Neural cell (in vitro differentiated cells): ENCODE measurements at regions not wholly inside any gene's neighbourhood (a gene's known extent, or its start where the extent isn't known, plus 50 kb on each side); places are given as distances from the start of the nearest gene placed in this dataset.

Source experiments
- H2AFZ ChIP-seq: fragments of 200-600, 300-800 bp; sonication (generic), shearing (Covaris generic); 2 replicates; pipeline ENCODE4 v1.6.0; 2014; ENCODE audit warnings: low read depth, mild to moderate bottlenecking, antibody characterized with exemption, low read length, moderate library complexity
- H3F3A ChIP-seq: fragments of 200-600 bp; shearing (Covaris generic); 2 replicates; pipeline ENCODE4 v1.6.1; 2016; ENCODE audit warnings: mild to moderate bottlenecking, moderate library complexity, mixed read lengths, antibody characterized with exemption, low read length; ENCODE audit not compliant: insufficient read depth, poor library complexity, severe bottlenecking
- H3K27ac ChIP-seq: fragments of 200-600, 300-800 bp; sonication (generic), shearing (Covaris generic); 2 replicates; pipeline ENCODE4 v1.5.1; 2014; ENCODE audit warnings: mild to moderate bottlenecking, low read length, moderate library complexity
- H3K27me3 ChIP-seq: fragments of 300-800, 200-600 bp; sonication (generic), shearing (Covaris generic); 2 replicates; pipeline ENCODE4 v1.6.0; 2014; ENCODE audit warnings: mild to moderate bottlenecking, low read depth, low read length, moderate library complexity; ENCODE audit not compliant: insufficient read depth
- H3K36me3 ChIP-seq: fragments of 300-800, 200-600 bp; sonication (generic), shearing (Covaris generic); 2 replicates; pipeline ENCODE4 v1.5.1; 2014; ENCODE audit warnings: mild to moderate bottlenecking, antibody characterized with exemption, low read length, moderate library complexity; ENCODE audit not compliant: insufficient read depth
- H3K4me2 ChIP-seq: fragments of 300-800, 200-600 bp; sonication (generic), shearing (Covaris generic); 2 replicates; pipeline ENCODE4 v1.6.0; 2014; ENCODE audit warnings: mild to moderate bottlenecking, low read length
- H3K4me3 ChIP-seq: fragments of 300-800, 200-600 bp; sonication (generic), shearing (Covaris generic); 2 replicates; pipeline ENCODE4 v1.5.1; 2014; ENCODE audit warnings: mild to moderate bottlenecking, low read length, moderate library complexity
- H3K79me2 ChIP-seq: fragments of 200-600 bp; shearing (Covaris generic); replicated peaks from 2 replicates; pipeline ENCODE4 v1.6.0; 2014; ENCODE audit warnings: mild to moderate bottlenecking, low read length, moderate library complexity; ENCODE audit not compliant: insufficient read depth
- H3K9ac ChIP-seq: fragments of 300-800, 200-600 bp; sonication (generic), shearing (Covaris generic); 2 replicates; pipeline ENCODE4 v1.6.1; 2016; ENCODE audit warnings: mild to moderate bottlenecking, low read length, mixed read lengths
- H3K9me2 ChIP-seq: fragments of 200-600 bp; shearing (Covaris generic); 2 replicates; pipeline ENCODE4 v1.6.1; 2016; ENCODE audit warnings: mild to moderate bottlenecking, low read length, mixed read lengths; ENCODE audit not compliant: insufficient read depth
- H3K9me3 ChIP-seq: fragments of 200-600, 300-800 bp; sonication (generic), shearing (Covaris generic); 2 replicates; pipeline ENCODE4 v1.6.1; 2016; ENCODE audit warnings: mild to moderate bottlenecking, mixed run types, low read length, moderate library complexity, mixed read lengths
- H4K20me1 ChIP-seq: fragments of 200-600 bp; shearing (Covaris generic); 2 replicates; pipeline ENCODE4 v1.6.1; 2016; ENCODE audit warnings: mild to moderate bottlenecking, mixed run types; ENCODE audit not compliant: insufficient read depth
- CTCF ChIP-seq: fragments of 450-650 bp; IDR thresholded peaks from 2 replicates; pipeline ENCODE4 v1.5.1; 2014; ENCODE audit warnings: antibody characterized with exemption, mild to moderate bottlenecking, moderate library complexity; ENCODE audit not compliant: poor library complexity, severe bottlenecking
- EP300 ChIP-seq: fragments of 450-650 bp; conservative IDR thresholded peaks from 2 replicates; pipeline ENCODE4 v1.6.1; 2014; ENCODE audit warnings: antibody characterized with exemption, mild to moderate bottlenecking, moderate library complexity; ENCODE audit not compliant: poor library complexity, severe bottlenecking
- EZH2 ChIP-seq: fragments of 200-600, 300-800 bp; shearing (Covaris generic), sonication (generic); IDR thresholded peaks from 2 replicates; pipeline ENCODE4 v1.6.1; 2014; ENCODE audit warnings: antibody characterized with exemption, low read length, borderline replicate concordance, mild to moderate bottlenecking; ENCODE audit not compliant: insufficient read depth, poor library complexity, severe bottlenecking
- MXI1 ChIP-seq: fragments of 450-650 bp; conservative IDR thresholded peaks from 2 replicates; pipeline ENCODE4 v1.6.1; 2014; ENCODE audit warnings: antibody characterized with exemption, mild to moderate bottlenecking; ENCODE audit not compliant: poor library complexity, severe bottlenecking
- POLR2AphosphoS5 ChIP-seq: IDR thresholded peaks from 2 replicates; pipeline ENCODE4 v1.6.1; 2012
- RAD21 ChIP-seq: fragments of 450-650 bp; conservative IDR thresholded peaks from 2 replicates; pipeline ENCODE4 v1.6.1; 2014; ENCODE audit warnings: antibody characterized with exemption, mild to moderate bottlenecking, moderate library complexity
- REST ChIP-seq: IDR thresholded peaks from 2 replicates; pipeline ENCODE4 v1.6.1; 2012; ENCODE audit warnings: borderline replicate concordance
- SMC3 ChIP-seq: fragments of 450-650 bp; conservative IDR thresholded peaks from 2 replicates; pipeline ENCODE4 v1.6.1; 2014; ENCODE audit warnings: antibody characterized with exemption, mild to moderate bottlenecking, moderate library complexity; ENCODE audit not compliant: poor library complexity
- TAF1 ChIP-seq: IDR thresholded peaks from 2 replicates; pipeline ENCODE4 v1.6.1; 2012; ENCODE audit warnings: low read depth

- Histone ChIP-seq H3K9ac (no peak overlapping the region), H4K20me1 (no peaks in the 10 kb centered on the region), H3K4me2 (no peak overlapping the region), H3K4me3 (no peak overlapping the region), H3K9me3 (no peaks in the 10 kb centered on the region), H2AFZ (no peak overlapping the region), H3F3A (no peaks in the 10 kb centered on the region), H3K79me2 (no peaks in the 10 kb centered on the region), H3K27ac (no peak overlapping the region), H3K9me2 (no peaks in the 10 kb centered on the region), H3K36me3 (no peaks in the 10 kb centered on the region), H3K27me3 (no peaks in the 10 kb centered on the region)
- TF ChIP-seq TAF1 (no peak), MXI1 (no peak), SMC3 (no peak), EZH2 (no peak), CTCF (no peak), RAD21 (no peak), EP300 (no peak), REST (no peak), POLR2AphosphoS5 (no peak)
Measured at GRCh38 chr10:111865550-111865949, 318.0 kb downstream of the GPAM start.

GRCh38 chr10:111871458-111871857, 312.1 kb downstream of the GPAM start:
- no peaks in the 10 kb centered on the region for H3K79me2 ChIP-seq
- H3K27me3 ChIP-seq, result no peaks in the 10 kb centered on the region
- no peaks in the 10 kb centered on the region for H3F3A ChIP-seq
- H4K20me1 ChIP-seq, result no peaks in the 10 kb centered on the region
- H3K9ac ChIP-seq, result no peak overlapping the region
- no peak overlapping the region for H3K27ac ChIP-seq
- H3K9me3 ChIP-seq, result no peaks in the 10 kb centered on the region
- no peaks in the 10 kb centered on the region for H3K9me2 ChIP-seq
- H3K4me3 ChIP-seq, result no peak overlapping the region
- no peaks in the 10 kb centered on the region for H3K36me3 ChIP-seq
- no peak overlapping the region for H3K4me2 ChIP-seq
- no peak overlapping the region for H2AFZ ChIP-seq
- no peak for TF ChIP-seq EZH2
- no peak for TF ChIP-seq MXI1
- no peak for TF ChIP-seq REST
- TF ChIP-seq CTCF, result no peak
- no peak for TF ChIP-seq TAF1
- TF ChIP-seq POLR2AphosphoS5, result no peak
- TF ChIP-seq EP300, result no peak
